ENCODE measurements at regions not wholly inside any gene's neighbourhood (a gene's known extent, or its start where the extent isn't known, plus 50 kb on each side); places are given as distances from the start of the nearest gene placed in this dataset.

DNA sequence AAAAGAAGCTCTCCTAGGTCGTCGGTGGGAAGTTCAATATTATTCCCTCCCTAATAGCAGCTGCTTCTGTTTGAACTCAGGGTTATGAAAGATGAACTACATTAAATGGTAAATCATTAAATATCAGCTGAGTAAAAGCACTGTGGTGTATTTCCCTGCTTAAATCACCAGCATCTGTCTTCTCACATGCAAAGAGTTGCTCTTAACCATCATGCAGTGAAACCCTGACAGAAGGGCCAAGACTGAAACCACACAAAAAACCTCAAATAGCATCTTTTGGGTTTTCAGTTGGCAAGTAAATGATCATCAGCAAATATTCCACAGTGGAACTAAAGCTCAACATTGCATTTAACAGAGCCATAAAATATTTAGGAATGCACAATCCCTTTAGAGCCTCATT is 380.0 kb upstream of the ADGRL2 start:
- TF ChIP-seq, protein P1, sequence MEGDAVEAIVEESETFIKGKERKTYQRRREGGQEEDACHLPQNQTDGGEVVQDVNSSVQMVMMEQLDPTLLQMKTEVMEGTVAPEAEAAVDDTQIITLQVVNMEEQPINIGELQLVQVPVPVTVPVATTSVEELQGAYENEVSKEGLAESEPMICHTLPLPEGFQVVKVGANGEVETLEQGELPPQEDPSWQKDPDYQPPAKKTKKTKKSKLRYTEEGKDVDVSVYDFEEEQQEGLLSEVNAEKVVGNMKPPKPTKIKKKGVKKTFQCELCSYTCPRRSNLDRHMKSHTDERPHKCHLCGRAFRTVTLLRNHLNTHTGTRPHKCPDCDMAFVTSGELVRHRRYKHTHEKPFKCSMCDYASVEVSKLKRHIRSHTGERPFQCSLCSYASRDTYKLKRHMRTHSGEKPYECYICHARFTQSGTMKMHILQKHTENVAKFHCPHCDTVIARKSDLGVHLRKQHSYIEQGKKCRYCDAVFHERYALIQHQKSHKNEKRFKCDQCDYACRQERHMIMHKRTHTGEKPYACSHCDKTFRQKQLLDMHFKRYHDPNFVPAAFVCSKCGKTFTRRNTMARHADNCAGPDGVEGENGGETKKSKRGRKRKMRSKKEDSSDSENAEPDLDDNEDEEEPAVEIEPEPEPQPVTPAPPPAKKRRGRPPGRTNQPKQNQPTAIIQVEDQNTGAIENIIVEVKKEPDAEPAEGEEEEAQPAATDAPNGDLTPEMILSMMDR (conservative IDR thresholded peaks at IDR 0.05): no peak
- Mint-ChIP-seq H3K9me3 (peaks cover 4% of the 10 kb centered on the region), H3K4me1 (peaks cover 40% of the 10 kb centered on the region), H3K36me3 (ENCODE audit: low read depth) (no peaks in the 10 kb centered on the region), H3K27ac (ENCODE audit: unreplicated experiment) (peak overlapping the region; percentile 64), H3K4me3 (no peak overlapping the region), H3K27me3 (ENCODE audit: low read depth) (no peaks in the 10 kb centered on the region)
- no peak for DNase-seq (ENCODE audit: low read depth, low spot score)

DNA sequence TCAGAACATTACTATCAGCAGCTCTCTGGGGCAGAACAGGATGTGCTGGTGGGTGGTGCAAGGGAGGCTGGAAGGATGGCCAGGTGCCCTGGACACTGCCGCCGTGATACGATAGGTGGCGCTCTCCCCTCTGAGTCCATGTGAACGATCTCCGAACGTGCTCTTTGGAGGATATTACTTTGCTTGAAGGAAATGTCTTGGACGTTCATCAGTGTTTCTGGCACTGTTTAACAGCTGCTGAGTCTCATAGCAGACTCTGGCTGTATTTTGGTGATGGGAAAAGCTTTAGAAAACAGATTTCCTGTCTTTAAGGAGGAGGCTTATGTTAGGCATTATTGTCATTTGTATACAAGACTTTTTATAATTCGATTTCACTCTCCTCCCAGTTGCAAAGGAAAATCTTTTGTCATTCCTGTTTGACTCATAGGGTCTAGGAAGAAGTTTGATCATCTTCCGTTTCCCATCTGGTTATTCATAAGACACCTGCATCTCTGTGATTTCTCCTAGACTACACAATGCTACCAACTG is 386.2 kb upstream of the ADGRL2 start:
- DNase-seq (ENCODE audit: low read depth, low spot score): peak; percentile 78
- Mint-ChIP-seq H3K9me3 (no peaks in the 10 kb centered on the region), H3K27ac (ENCODE audit: unreplicated experiment) (no peak overlapping the region), H3K27me3 (ENCODE audit: low read depth) (no peaks in the 10 kb centered on the region), H3K36me3 (ENCODE audit: low read depth) (no peaks in the 10 kb centered on the region), H3K4me1 (peaks cover 27% of the 10 kb centered on the region), H3K4me3 (no peak overlapping the region)
- TF ChIP-seq, protein P1 (conservative IDR thresholded peaks at IDR 0.05): peak; percentile 79

DNA sequence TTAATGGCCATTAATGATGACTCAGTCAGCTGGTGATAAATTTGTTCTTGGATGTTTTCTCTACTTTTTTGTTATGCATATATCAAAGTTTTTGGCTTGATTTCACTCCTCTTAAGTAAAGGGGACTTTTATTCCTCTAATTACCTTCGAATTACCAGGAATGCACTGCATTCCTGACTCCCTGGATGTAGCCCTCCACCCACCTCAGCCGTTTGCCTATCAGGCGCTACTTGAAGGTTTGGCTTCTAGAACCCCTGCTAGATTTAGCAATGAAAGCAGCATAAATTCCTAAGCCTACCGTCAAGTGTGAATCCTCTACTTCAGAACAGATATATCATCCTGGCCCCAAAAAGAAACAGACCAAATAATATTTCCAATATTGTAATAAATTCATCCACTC is 387.8 kb upstream of the ADGRL2 start:
- no peak overlapping the region for H3K4me3 Mint-ChIP-seq
- no peaks in the 10 kb centered on the region for H3K27me3 Mint-ChIP-seq (ENCODE audit: low read depth)
- H3K4me1 Mint-ChIP-seq: peaks cover 38% of the 10 kb centered on the region
- no peak for DNase-seq (ENCODE audit: low read depth, low spot score)
- no peaks in the 10 kb centered on the region for H3K9me3 Mint-ChIP-seq
- no peak overlapping the region for H3K27ac Mint-ChIP-seq (ENCODE audit: unreplicated experiment)
- no peaks in the 10 kb centered on the region for H3K36me3 Mint-ChIP-seq (ENCODE audit: low read depth)
- TF ChIP-seq, protein P1 (conservative IDR thresholded peaks at IDR 0.05): no peak

DNA sequence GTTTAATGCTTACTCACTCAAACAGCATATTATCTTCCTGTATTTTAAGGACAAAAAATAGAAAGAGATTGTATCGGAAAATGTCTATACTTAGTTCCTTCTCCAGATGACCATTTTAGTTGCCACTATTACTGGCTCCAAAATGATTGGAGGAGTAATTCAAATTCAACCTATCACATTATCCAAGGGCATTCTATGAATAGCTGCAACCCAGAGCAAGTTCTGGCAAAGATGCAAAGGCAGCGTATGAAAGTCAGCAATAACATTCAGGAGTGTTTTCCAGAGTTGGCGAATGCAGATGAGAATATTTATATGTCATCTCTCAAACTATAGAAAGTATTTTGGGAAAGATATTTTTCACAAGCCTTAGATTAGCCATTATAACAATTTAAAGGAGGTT is 389.8 kb upstream of the ADGRL2 start:
- no peaks in the 10 kb centered on the region for H3K9me3 Mint-ChIP-seq
- H3K4me1 Mint-ChIP-seq: peaks cover 58% of the 10 kb centered on the region

DNA sequence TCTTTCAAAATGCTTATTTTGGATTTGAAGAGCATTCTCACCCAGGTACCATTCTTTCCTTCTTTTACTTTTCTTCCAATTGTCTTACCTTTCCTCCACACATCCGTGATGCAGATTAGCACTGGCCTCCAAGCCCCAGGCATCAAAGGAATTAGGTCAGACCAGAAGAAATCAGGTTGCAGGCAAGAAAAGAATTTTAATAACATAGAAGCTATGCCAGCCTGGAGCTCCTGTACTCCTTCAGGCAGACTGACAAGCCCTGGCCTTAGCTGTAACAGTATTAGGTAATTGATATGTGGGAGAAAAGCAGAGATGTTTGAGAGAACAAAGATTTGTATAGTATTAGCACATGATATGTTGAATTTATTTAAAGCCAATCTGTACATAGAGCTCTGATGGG is 390.4 kb upstream of the ADGRL2 start:
- TF ChIP-seq, protein P1 (conservative IDR thresholded peaks at IDR 0.05): no peak
- no peaks in the 10 kb centered on the region for H3K27me3 Mint-ChIP-seq (ENCODE audit: low read depth)
- no peaks in the 10 kb centered on the region for H3K36me3 Mint-ChIP-seq (ENCODE audit: low read depth)
- no peak overlapping the region for H3K4me3 Mint-ChIP-seq
- no peak for DNase-seq (ENCODE audit: low read depth, low spot score)
- no peaks in the 10 kb centered on the region for H3K9me3 Mint-ChIP-seq
- H3K27ac Mint-ChIP-seq (ENCODE audit: unreplicated experiment): no peak overlapping the region
- peaks cover 54% of the 10 kb centered on the region for H3K4me1 Mint-ChIP-seq

More for the DNA sequence above, 389.8 kb upstream of the ADGRL2 start:
- no peak for DNase-seq (ENCODE audit: low read depth, low spot score)
- Mint-ChIP-seq H3K36me3 (ENCODE audit: low read depth) (no peaks in the 10 kb centered on the region), H3K27ac (ENCODE audit: unreplicated experiment) (no peak overlapping the region), H3K4me3 (no peak overlapping the region), H3K27me3 (ENCODE audit: low read depth) (no peaks in the 10 kb centered on the region)
- TF ChIP-seq, protein P1 (conservative IDR thresholded peaks at IDR 0.05): no peak
